Right lobe of liver (tissue), 6 donors: ENCODE measurements at regions not wholly inside any gene's neighbourhood (a gene's known extent, or its start where the extent isn't known, plus 50 kb on each side); places are given as distances from the start of the nearest gene placed in this dataset.

ENCODE experiments used
- ATAC-seq, 4 donors: fragments of 200-7000 bp; cut with Tn5 transposase; one replicate each; pipeline ENCODE4 v1.9.1; 2020; ENCODE audit warnings: mild to moderate bottlenecking in 4 of 4, moderate library complexity in 4 of 4
- DNase-seq, 3 donors: peaks; one replicate each; pipeline ENCODE4 v3.0.0-alpha.2; 2020
- H3K27ac ChIP-seq, 3 donors: fragments of 200-600 bp; one replicate each; pipeline ENCODE4 v1.8.0; 2022
- H3K27me3 ChIP-seq, 2 donors: fragments of 200-600 bp; one replicate each; pipeline ENCODE4 v1.8.0; 2022
- H3K36me3 ChIP-seq, 4 donors: fragments of 200-600 bp; sonication (generic) in 1 of 4; one replicate each; pipeline versions ENCODE4 v1.5.1 to v1.8.0; 2017 to 2022; ENCODE audit warnings: control low read depth in 1 of 4
- H3K4me1 ChIP-seq, 4 donors: fragments of 200-600 bp; sonication (generic) in 1 of 4; one replicate each; pipeline versions ENCODE4 v1.5.1 to v1.8.0; 2017 to 2022; ENCODE audit warnings: control low read depth in 1 of 4
- H3K4me3 ChIP-seq, 3 donors: fragments of 200-600 bp; one replicate each; pipeline ENCODE4 v1.8.0; 2022
- H3K9me3 ChIP-seq, 4 donors: fragments of 200-600 bp; sonication (generic) in 1 of 4; one replicate each; pipeline versions ENCODE4 v1.5.1 to v1.8.0; 2017 to 2022; ENCODE audit warnings: control low read depth in 1 of 4
- CTCF ChIP-seq, 4 donors: fragments of 200-600 bp in 3 of 4; fragments of 450-650 bp in 1 of 4; IDR thresholded peaks; one replicate each; pipeline versions ENCODE4 v1.5.1 to v1.8.0; 2016 to 2022; ENCODE audit warnings: antibody characterized with exemption in 4 of 4, mild to moderate bottlenecking in 2 of 4
- POLR2A ChIP-seq: fragments of 450-650 bp; IDR thresholded peaks from one replicate; pipeline ENCODE4 v1.6.1; 2017; ENCODE audit warnings: antibody characterized with exemption, mild to moderate bottlenecking
- WGBS: methylation state at CpG from one replicate; pipeline ENCODE4 v1.1.6; 2018; ENCODE audit warnings: low coverage, low lambda C conversion rate; ENCODE audit not compliant: insufficient coverage; ENCODE audit errors: missing lambda C conversion rate; 5-methylcytosine and 5-hydroxymethylcytosine counted together
- intact Hi-C, 2 donors: fragments of 100-400 bp; cut with DNase I; formaldehyde crosslinking; loops; one replicate each; pipeline versions ENCODE4 v1.11.2 to v1.14.1; 2022
- donor health status: DM: no; HTN: yes; CAD: no.
- donor health status: DM: no; HTN: no; CAD: no.
- donor health status: DM: no; HTN: no; CAD: no.
- donor health status: DM: no; HTN: yes; CAD: no.
- donor health status: DM: no; HTN: yes; CAD: no.

- no peak for DNase-seq
- no peaks in the 10 kb centered on the region for H3K27me3 ChIP-seq
- no peaks in the 10 kb centered on the region for H3K9me3 ChIP-seq
- intact Hi-C loops: no loop called here
- ATAC-seq: no peak
- no peaks in the 10 kb centered on the region for H3K4me1 ChIP-seq
- TF ChIP-seq POLR2A (no peak), CTCF (IDR thresholded peaks at IDR 0.05) (no peak)
- no peaks in the 10 kb centered on the region for H3K36me3 ChIP-seq
- no peak overlapping the region for H3K27ac ChIP-seq
- WGBS: 77% methylated on average over 7 of the region's 7 CpGs
- no peak overlapping the region for H3K4me3 ChIP-seq
These were observed 316.9 kb upstream of the ZEB2 start for GRCh38 chr2:144836635-144837350.

DNA sequence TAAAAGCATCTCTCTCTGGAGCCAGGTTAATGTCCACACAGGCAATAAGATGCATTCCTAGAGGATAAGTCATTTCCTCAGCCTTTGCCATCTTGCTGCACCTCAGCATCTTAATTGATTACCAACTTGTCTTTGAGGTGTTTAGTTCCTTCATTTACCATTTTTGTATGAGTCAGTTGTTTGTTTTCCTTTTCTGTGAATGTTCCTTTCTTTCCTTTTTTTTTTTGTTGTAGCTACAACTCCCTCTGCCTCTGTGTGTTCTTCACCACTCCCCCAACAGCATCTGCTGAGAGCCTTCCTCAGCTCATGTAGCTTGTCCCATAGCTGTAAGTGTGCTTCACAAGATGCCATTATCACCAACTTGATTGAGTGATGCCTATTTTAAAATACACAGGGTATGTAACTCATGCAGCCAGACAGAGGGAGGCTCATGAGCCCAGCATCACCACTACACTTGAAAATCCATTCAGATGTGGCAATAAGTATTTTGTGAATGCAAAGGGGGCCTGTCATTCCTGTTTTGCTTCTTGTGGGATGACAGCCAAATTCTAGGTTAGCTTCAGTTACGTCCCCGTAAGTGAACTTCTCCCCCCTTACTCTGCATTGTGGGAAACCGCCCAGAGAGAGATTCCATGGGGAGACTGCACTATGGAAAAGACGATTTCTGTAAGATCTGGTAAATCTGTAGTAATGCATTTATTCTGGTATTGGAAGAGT, 315.9 kb upstream of the ZEB2 start:
- Histone ChIP-seq H3K9me3 (no peaks in the 10 kb centered on the region), H3K27ac (no peak overlapping the region), H3K4me3 (no peak overlapping the region), H3K36me3 (no peaks in the 10 kb centered on the region), H3K4me1 (no peaks in the 10 kb centered on the region), H3K27me3 (no peaks in the 10 kb centered on the region)
- DNase-seq: no peak
- intact Hi-C loops: no loop called here
- no peak for TF ChIP-seq CTCF (IDR thresholded peaks at IDR 0.05)
- no peak for TF ChIP-seq POLR2A
- ATAC-seq: no peak
- 59% methylated on average over 4 of the region's 4 CpGs for WGBS

- no peaks in the 10 kb centered on the region for H3K4me1 ChIP-seq
- WGBS: 29% methylated on average over 5 of the region's 5 CpGs
- no peak overlapping the region for H3K4me3 ChIP-seq
- ATAC-seq (peak in 1 of 4 donors; percentile 41), DNase-seq (no peak)
- no peaks in the 10 kb centered on the region for H3K36me3 ChIP-seq
- H3K27me3 ChIP-seq: no peaks in the 10 kb centered on the region
- no peak for TF ChIP-seq POLR2A
- no peak for TF ChIP-seq CTCF (IDR thresholded peaks at IDR 0.05)
- no peaks in the 10 kb centered on the region for H3K9me3 ChIP-seq
- H3K27ac ChIP-seq: no peak overlapping the region
- intact Hi-C loops: no loop called here
These were observed 315.2 kb upstream of the ZEB2 start for GRCh38 chr2:144834998-144835633.

DNA sequence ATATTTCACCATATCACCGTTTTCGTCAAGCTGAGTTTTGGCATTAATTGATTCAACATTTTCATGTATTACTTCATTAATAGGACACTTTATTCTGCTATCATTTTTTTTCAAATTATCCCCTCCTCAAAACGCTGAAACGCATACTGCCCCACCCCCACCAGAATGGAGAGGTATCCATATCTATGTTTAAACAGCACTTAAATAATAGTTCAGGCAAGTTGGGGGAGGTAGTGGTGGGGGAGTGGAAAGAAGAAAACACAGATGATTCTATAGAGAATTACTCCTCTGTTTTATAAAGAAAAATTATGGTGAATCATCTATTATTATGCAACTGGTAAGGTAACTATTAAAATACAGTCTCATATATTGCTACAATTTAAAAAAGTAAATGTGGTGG, 314.4 kb upstream of the ZEB2 start:
- no peaks in the 10 kb centered on the region for H3K27me3 ChIP-seq
- WGBS: 39% methylated on average over 4 of the region's 4 CpGs
- ATAC-seq (no peak), DNase-seq (no peak)
- no peaks in the 10 kb centered on the region for H3K4me1 ChIP-seq
- H3K27ac ChIP-seq: no peak overlapping the region
- TF ChIP-seq POLR2A (no peak), CTCF (IDR thresholded peaks at IDR 0.05) (no peak)
- H3K9me3 ChIP-seq: no peaks in the 10 kb centered on the region
- H3K36me3 ChIP-seq: no peaks in the 10 kb centered on the region
- no peak overlapping the region for H3K4me3 ChIP-seq
- intact Hi-C loops: no loop called here
